OCI-LY7 (cell line): ENCODE measurements at regions not wholly inside any gene's neighbourhood (a gene's known extent, or its start where the extent isn't known, plus 50 kb on each side); places are given as distances from the start of the nearest gene placed in this dataset.

ENCODE experiments used
- BruUV-seq: library from RNA; stranded (reverse); fragments of 400-500 nt; replicated peaks from 2 replicates; lab custom pipeline; 2021; lab: Mats Ljungman, UMichigan
- CTCF ChIA-PET: fragments of 300-600 bp; sonication (Branson Sonifier 250); formaldehyde crosslinking; loops from one replicate; lab custom pipeline; 2022; ENCODE audit warnings: antibody characterized with exemption; ENCODE audit not compliant: unreplicated experiment; lab: Charles Lee
- POLR2A ChIA-PET: fragments of 300-600 bp; sonication (Branson Sonifier 250); formaldehyde crosslinking; loops from one replicate; lab custom pipeline; 2022; ENCODE audit warnings: antibody characterized with exemption; lab: Charles Lee
- DNase-seq: peaks from one replicate; pipeline ENCODE4 v3.0.0-alpha.2; 2015; ENCODE audit warnings: low spot score
- H2AFZ ChIP-seq: fragments of 200-600 bp; sonication (generic), shearing (Covaris generic); 2 replicates; pipeline ENCODE4 v1.6.1; 2014; ENCODE audit warnings: mild to moderate bottlenecking, antibody characterized with exemption, low read length, moderate library complexity
- H3K27ac ChIP-seq: fragments of 200-600 bp; sonication (generic); 2 replicates; pipeline ENCODE4 v1.5.1; 2014; ENCODE audit warnings: mixed run types, low read depth, mild to moderate bottlenecking, moderate library complexity, low read length, inconsistent platforms; ENCODE audit not compliant: poor library complexity, severe bottlenecking
- H3K36me3 ChIP-seq: fragments of 200-600 bp; sonication (generic); 2 replicates; pipeline ENCODE4 v1.6.1; 2014; ENCODE audit warnings: mild to moderate bottlenecking, antibody characterized with exemption, low read length, moderate library complexity, mixed read lengths; ENCODE audit not compliant: insufficient read depth
- H3K4me1 ChIP-seq: fragments of 200-600 bp; sonication (generic); 2 replicates; pipeline ENCODE4 v1.5.1; 2014; ENCODE audit warnings: mild to moderate bottlenecking, low read length; ENCODE audit not compliant: insufficient read depth, poor library complexity, severe bottlenecking
- H3K4me2 ChIP-seq: fragments of 200-600 bp; sonication (generic); 2 replicates; pipeline ENCODE4 v1.6.1; 2014; ENCODE audit warnings: mild to moderate bottlenecking, low read length
- H3K4me3 ChIP-seq: fragments of 200-600 bp; sonication (generic); 2 replicates; pipeline ENCODE4 v1.5.1; 2014; ENCODE audit warnings: mild to moderate bottlenecking, low read depth, low read length; ENCODE audit not compliant: poor library complexity, severe bottlenecking
- H3K79me2 ChIP-seq: fragments of 200-600 bp; sonication (generic); 2 replicates; pipeline ENCODE4 v1.6.1; 2016; ENCODE audit warnings: low read depth, mild to moderate bottlenecking, low read length, moderate library complexity, mixed read lengths; ENCODE audit not compliant: insufficient read depth
- H3K9me2 ChIP-seq: fragments of 200-600 bp; sonication (generic); 2 replicates; pipeline ENCODE4 v1.6.1; 2016; ENCODE audit warnings: mild to moderate bottlenecking, low read length, mixed read lengths; ENCODE audit not compliant: insufficient read depth
- H3K9me3 ChIP-seq: fragments of 200-600 bp; sonication (generic); 2 replicates; pipeline ENCODE4 v1.6.1; 2014; ENCODE audit warnings: mild to moderate bottlenecking, mixed run types, low read length, mixed read lengths
- H4K20me1 ChIP-seq: fragments of 200-600 bp; sonication (generic); 2 replicates; pipeline ENCODE4 v1.6.1; 2014; ENCODE audit warnings: mild to moderate bottlenecking, antibody characterized with exemption, low read length, moderate library complexity, mixed read lengths; ENCODE audit not compliant: insufficient read depth
- EZH2phosphoT487 ChIP-seq: fragments of 200-600 bp; sonication (generic); IDR thresholded peaks from 2 replicates; pipeline ENCODE4 v1.6.1; 2018; ENCODE audit warnings: low read depth, borderline replicate concordance, mild to moderate bottlenecking, mixed run types, antibody characterized with exemption, low read length, moderate library complexity, mixed read lengths
- intact Hi-C: fragments of 100-400 bp; cut with micrococcal nuclease; formaldehyde crosslinking; loops from one replicate; pipeline ENCODE4 v1.10.0; 2022; ENCODE audit not compliant: unreplicated experiment
- TF ChIP-seq, protein P1 (sequence below): fragments of 200-600 bp; sonication (generic); conservative IDR thresholded peaks from 2 replicates; pipeline ENCODE4 v1.5.1; 2014; ENCODE audit warnings: mild to moderate bottlenecking, antibody characterized with exemption, low read length, moderate library complexity, mixed read lengths

DNA sequence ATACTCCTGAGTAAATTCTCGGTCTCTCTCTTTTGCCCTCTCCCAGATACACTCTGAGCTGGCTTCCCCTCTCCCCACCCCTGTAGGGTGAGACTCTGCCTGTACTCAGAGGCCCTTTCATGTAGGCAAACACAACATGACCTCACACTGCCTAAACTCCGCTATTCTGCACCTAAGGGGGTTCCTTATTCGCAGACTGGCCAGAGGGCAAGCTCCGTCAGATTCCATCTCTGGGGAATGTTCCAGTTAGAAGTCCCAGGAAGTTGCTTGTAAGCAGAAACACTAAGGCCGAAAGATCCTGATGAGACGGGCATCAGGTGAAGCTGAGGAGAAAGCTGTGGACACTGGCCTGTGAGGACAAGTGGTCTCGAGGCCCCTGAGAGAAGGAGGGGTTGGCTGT is 165.9 kb downstream of the KTN1 start:
- H3K4me2 ChIP-seq: no peak overlapping the region
- no peak for DNase-seq
- H2AFZ ChIP-seq: no peak overlapping the region
- no peaks in the 10 kb centered on the region for H3K4me1 ChIP-seq
- H3K9me2 ChIP-seq: no peaks in the 10 kb centered on the region
- TF ChIP-seq, protein P1, sequence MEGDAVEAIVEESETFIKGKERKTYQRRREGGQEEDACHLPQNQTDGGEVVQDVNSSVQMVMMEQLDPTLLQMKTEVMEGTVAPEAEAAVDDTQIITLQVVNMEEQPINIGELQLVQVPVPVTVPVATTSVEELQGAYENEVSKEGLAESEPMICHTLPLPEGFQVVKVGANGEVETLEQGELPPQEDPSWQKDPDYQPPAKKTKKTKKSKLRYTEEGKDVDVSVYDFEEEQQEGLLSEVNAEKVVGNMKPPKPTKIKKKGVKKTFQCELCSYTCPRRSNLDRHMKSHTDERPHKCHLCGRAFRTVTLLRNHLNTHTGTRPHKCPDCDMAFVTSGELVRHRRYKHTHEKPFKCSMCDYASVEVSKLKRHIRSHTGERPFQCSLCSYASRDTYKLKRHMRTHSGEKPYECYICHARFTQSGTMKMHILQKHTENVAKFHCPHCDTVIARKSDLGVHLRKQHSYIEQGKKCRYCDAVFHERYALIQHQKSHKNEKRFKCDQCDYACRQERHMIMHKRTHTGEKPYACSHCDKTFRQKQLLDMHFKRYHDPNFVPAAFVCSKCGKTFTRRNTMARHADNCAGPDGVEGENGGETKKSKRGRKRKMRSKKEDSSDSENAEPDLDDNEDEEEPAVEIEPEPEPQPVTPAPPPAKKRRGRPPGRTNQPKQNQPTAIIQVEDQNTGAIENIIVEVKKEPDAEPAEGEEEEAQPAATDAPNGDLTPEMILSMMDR: no peak
- no peak for TF ChIP-seq EZH2phosphoT487
- POLR2A ChIA-PET: no interaction called here
- intact Hi-C loops: no loop called here
- no peaks in the 10 kb centered on the region for H3K9me3 ChIP-seq
- no TSS peak for BruUV-seq
- CTCF ChIA-PET: no interaction called here
- no peaks in the 10 kb centered on the region for H3K79me2 ChIP-seq
- no peak overlapping the region for H3K4me3 ChIP-seq
- H3K27ac ChIP-seq: no peak overlapping the region
- H3K36me3 ChIP-seq: no peaks in the 10 kb centered on the region
- H4K20me1 ChIP-seq: no peaks in the 10 kb centered on the region

DNA sequence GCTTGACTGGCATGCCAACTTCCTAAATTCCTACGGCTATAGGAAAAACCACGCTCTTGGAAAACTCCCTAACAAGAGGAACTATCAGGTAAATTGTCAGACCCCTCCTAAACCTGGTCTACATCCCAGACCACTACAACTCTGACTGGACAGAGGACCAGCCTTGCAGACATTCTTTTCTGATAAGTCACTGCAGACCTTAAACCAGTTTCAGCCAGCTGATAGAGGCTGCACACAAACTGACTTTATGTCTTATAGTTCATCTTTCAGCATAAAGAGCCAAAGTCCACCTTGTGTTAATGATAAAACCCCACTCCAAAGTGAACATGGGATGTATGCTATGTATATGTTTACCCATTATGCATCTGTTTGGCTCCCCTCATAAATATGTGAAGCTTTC is 166.6 kb downstream of the KTN1 start:
- DNase-seq: no peak
- no TSS peak for BruUV-seq
- no peaks in the 10 kb centered on the region for H3K36me3 ChIP-seq
- H2AFZ ChIP-seq: no peak overlapping the region
- TF ChIP-seq, protein P1: no peak
- TF ChIP-seq EZH2phosphoT487: no peak
- CTCF ChIA-PET: no interaction called here
- no peaks in the 10 kb centered on the region for H3K9me3 ChIP-seq
- H3K4me2 ChIP-seq: no peak overlapping the region
- H3K4me1 ChIP-seq: no peaks in the 10 kb centered on the region
- H3K27ac ChIP-seq: no peak overlapping the region
- no peaks in the 10 kb centered on the region for H4K20me1 ChIP-seq
- H3K4me3 ChIP-seq: no peak overlapping the region
- POLR2A ChIA-PET: no interaction called here
- no peaks in the 10 kb centered on the region for H3K79me2 ChIP-seq
- no peaks in the 10 kb centered on the region for H3K9me2 ChIP-seq
- intact Hi-C loops: no loop called here

DNA sequence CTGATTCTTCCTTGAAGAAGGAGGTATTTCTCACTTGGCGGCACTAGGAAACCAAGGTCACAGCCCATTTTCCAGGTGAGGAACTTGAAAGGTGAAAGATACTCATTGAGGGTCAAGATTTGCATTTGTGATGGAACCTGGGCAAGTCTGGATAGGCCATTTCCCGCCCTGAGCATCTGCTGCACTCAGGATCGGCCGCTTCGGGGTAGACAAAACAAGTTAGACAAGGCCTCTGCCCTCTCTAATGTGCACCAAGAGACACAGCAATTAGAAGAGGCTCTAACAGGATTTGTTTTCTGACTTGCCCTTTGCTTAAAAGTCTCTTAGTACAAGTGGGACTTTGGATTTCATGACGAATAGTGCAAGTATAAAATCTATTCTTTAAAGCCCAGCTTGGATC is 167.2 kb downstream of the KTN1 start:
- Histone ChIP-seq H3K27ac (no peak overlapping the region), H3K4me2 (no peak overlapping the region), H2AFZ (no peak overlapping the region), H3K4me3 (no peak overlapping the region), H3K36me3 (no peaks in the 10 kb centered on the region), H4K20me1 (no peaks in the 10 kb centered on the region), H3K79me2 (no peaks in the 10 kb centered on the region), H3K9me3 (no peaks in the 10 kb centered on the region), H3K9me2 (no peaks in the 10 kb centered on the region), H3K4me1 (no peaks in the 10 kb centered on the region)
- POLR2A ChIA-PET: no interaction called here
- intact Hi-C loops: no loop called here
- BruUV-seq: no TSS peak
- CTCF ChIA-PET: no interaction called here
- no peak for DNase-seq
- no peak for TF ChIP-seq EZH2phosphoT487
- TF ChIP-seq, protein P1: no peak
